Fibroblast of villous mesenchyme (primary cell): ENCODE measurements at regions not wholly inside any gene's neighbourhood (a gene's known extent, or its start where the extent isn't known, plus 50 kb on each side); places are given as distances from the start of the nearest gene placed in this dataset.

Experiments
- DNase-seq: peaks from one replicate; pipeline ENCODE4 v3.0.0-alpha.2; 2010; ENCODE audit warnings: low read depth
- H3K4me3 ChIP-seq: 2 replicates; pipeline ENCODE4 v1.5.1; 2011; ENCODE audit warnings: low read depth, mild to moderate bottlenecking, low read length
- CTCF ChIP-seq: IDR thresholded peaks from 2 replicates; pipeline ENCODE4 v1.5.1; 2012; ENCODE audit warnings: low read depth, mild to moderate bottlenecking, low read length; ENCODE audit not compliant: insufficient read depth

- H3K4me3 ChIP-seq: no peak overlapping the region
- DNase-seq: no peak
- no peak for TF ChIP-seq CTCF
Observed at GRCh38 chr2:13574831-13575230, 858.1 kb downstream of the TRIB2 start.

GRCh38 chr2:13576406-13577036 is 859.8 kb downstream of the TRIB2 start:
- no peak for DNase-seq
- TF ChIP-seq CTCF: no peak

GRCh38 chr2:13578547-13578946 is 861.8 kb downstream of the TRIB2 start:
- no peak overlapping the region for H3K4me3 ChIP-seq
- TF ChIP-seq CTCF: no peak
- DNase-seq: no peak

More at GRCh38 chr2:13576406-13577036, 859.8 kb downstream of the TRIB2 start:
- H3K4me3 ChIP-seq: no peak overlapping the region

GRCh38 chr2:13581471-13581870 is 864.7 kb downstream of the TRIB2 start:
- DNase-seq: no peak
- no peak overlapping the region for H3K4me3 ChIP-seq
- no peak for TF ChIP-seq CTCF

GRCh38 chr2:13583609-13584008 is 866.9 kb downstream of the TRIB2 start:
- no peak for DNase-seq
- TF ChIP-seq CTCF: no peak

GRCh38 chr2:13584020-13584419 is 867.3 kb downstream of the TRIB2 start:
- DNase-seq: no peak
- TF ChIP-seq CTCF: no peak
- no peak overlapping the region for H3K4me3 ChIP-seq

More at GRCh38 chr2:13583609-13584008, 866.9 kb downstream of the TRIB2 start:
- no peak overlapping the region for H3K4me3 ChIP-seq

- DNase-seq: no peak
- no peak overlapping the region for H3K4me3 ChIP-seq
- TF ChIP-seq CTCF: no peak
Observed at GRCh38 chr2:13585732-13586131, 869.0 kb downstream of the TRIB2 start.
